Stimulated activated naive CD8-positive, alpha-beta T cell treated with anti-CD3 and anti-CD28 coated beads, Interleukin-15, amount 100 ng/mL, for 72 hours (primary cell): ENCODE measurements at regions not wholly inside any gene's neighbourhood (a gene's known extent, or its start where the extent isn't known, plus 50 kb on each side); places are given as distances from the start of the nearest gene placed in this dataset.

Experiments
- ATAC-seq: fragments of 150-1000 bp; cut with Tn5 transposase; 2 replicates; pipeline ENCODE4 v1.10.0; 2021; ENCODE audit warnings: mild to moderate bottlenecking, moderate library complexity
- DNase-seq, 2 donors: peaks; one replicate each; pipeline ENCODE4 v3.0.0; 2021 to 2022
- H3K27ac Mint-ChIP-seq, 2 donors: one replicate each; pipeline ENCODE4 v1.8.0; 2022; ENCODE audit warnings: mild to moderate bottlenecking in 2 of 2, mixed read lengths in 2 of 2, moderate library complexity in 2 of 2
- H3K27me3 Mint-ChIP-seq: one replicate; pipeline ENCODE4 v1.8.0; 2022; ENCODE audit warnings: mixed read lengths
- H3K4me1 Mint-ChIP-seq: one replicate; pipeline ENCODE4 v1.8.0; 2022; ENCODE audit warnings: mild to moderate bottlenecking, mixed read lengths
- H3K4me3 Mint-ChIP-seq, 2 donors: one replicate each; pipeline ENCODE4 v1.8.0; 2022; ENCODE audit warnings: mild to moderate bottlenecking in 2 of 2, mixed read lengths in 2 of 2, moderate library complexity in 1 of 2
- H3K9me3 Mint-ChIP-seq, 2 donors: one replicate each; pipeline ENCODE4 v1.8.0; 2022; ENCODE audit warnings: mixed read lengths in 2 of 2

DNA sequence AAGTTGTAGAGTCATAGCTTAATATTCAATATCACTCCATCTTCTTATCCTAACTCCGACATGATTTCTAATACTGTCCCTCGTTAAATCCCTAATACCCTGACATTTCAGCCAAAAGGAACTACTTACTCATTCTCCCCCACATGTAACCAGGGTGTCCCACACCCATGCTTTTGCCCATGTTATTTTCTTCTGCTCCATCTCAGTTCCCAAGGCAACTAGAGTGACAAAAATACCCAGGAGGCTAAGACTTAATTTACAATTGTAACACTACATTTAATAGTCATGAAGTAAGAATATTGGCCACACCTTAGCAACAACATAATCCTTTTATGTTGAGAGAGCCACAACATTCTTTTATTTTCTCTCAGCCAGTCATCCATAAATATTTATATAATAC, 248.5 kb upstream of the TGFBR2 start:
- Mint-ChIP-seq H3K9me3 (no peaks in the 10 kb centered on the region), H3K27me3 (no peaks in the 10 kb centered on the region), H3K4me3 (no peak overlapping the region), H3K27ac (no peak overlapping the region), H3K4me1 (peaks cover 50% of the 10 kb centered on the region)
- no peak for DNase-seq
- no peak for ATAC-seq

DNA sequence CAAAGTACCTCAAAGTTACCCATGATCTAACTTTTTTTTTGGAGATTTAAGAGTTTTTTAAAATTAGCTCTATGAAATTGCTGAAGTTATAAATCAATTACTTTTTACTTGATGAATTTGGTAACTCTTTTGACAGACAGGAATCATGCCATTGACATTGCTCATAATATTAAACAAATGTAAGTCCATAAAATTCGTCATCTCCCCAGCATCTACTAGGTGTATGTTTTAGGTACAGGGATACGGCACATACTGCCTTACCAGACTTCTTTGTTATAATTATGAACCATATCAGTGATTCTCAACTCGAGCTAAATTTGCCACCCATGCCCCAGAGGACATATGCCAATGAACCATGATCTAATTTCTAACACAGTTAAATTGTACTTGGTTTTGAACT, 247.5 kb upstream of the TGFBR2 start:
- Mint-ChIP-seq H3K4me3 (no peak overlapping the region), H3K27me3 (no peaks in the 10 kb centered on the region), H3K27ac (no peak overlapping the region), H3K4me1 (peaks cover 40% of the 10 kb centered on the region), H3K9me3 (no peaks in the 10 kb centered on the region)
- no peak for DNase-seq
- no peak for ATAC-seq

DNA sequence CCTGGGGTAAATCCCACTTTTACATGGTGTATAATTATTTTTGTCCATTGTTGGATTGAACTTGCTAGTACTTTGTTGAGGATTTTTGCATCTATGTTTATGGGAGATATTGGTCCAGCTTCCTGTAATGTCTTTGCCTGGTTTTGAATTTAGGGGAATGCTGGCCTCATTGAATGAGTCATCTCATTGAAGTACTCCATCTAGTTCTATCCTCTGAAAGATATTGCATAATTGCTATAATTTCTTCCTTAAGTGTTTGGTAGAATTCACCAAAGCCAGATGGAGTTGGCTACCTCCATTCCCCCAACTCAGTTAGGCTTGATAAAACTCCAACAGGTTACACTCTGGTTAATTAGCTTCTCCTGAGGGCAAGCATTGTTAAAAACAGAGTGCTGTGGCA, 237.4 kb upstream of the TGFBR2 start:
- Mint-ChIP-seq H3K9me3 (peaks cover 0 to 5% of the 10 kb centered on the region in 2 donors), H3K4me3 (no peak overlapping the region), H3K4me1 (peaks cover 5% of the 10 kb centered on the region), H3K27ac (no peak overlapping the region), H3K27me3 (no peaks in the 10 kb centered on the region)
- ATAC-seq (no peak), DNase-seq (no peak)

DNA sequence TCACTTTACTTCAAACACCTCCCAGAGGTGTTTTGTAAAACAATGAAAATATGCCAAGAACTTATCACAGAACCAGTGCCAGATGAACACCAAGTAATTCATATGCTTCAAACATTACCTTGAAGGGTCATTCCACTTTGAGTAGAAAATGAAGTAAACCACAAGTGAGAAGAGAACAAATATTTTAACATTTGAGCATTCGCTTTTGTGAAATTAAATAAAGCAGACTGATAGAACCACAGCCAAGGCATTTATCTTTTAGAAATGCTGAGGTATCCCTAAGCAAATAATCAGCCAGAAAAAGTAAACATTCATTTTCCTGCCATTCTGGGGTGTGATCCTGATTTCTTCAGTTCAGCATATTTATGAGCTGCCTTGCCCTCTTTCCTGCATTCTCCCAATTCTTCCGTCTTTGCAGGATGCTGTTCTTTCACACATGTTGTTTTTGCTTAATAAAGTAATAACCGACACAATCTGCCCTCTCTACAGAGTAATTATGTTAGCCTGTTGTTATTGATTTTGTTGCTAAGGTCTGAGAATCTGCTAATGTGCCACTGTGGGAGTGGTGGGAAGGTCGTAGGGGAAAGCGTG, 235.6 kb upstream of the TGFBR2 start:
- Mint-ChIP-seq H3K27ac (no peak overlapping the region), H3K4me3 (no peak overlapping the region), H3K9me3 (peaks cover 0 to 5% of the 10 kb centered on the region in 2 donors), H3K27me3 (no peaks in the 10 kb centered on the region), H3K4me1 (peaks cover 5% of the 10 kb centered on the region)
- DNase-seq (no peak), ATAC-seq (no peak)

DNA sequence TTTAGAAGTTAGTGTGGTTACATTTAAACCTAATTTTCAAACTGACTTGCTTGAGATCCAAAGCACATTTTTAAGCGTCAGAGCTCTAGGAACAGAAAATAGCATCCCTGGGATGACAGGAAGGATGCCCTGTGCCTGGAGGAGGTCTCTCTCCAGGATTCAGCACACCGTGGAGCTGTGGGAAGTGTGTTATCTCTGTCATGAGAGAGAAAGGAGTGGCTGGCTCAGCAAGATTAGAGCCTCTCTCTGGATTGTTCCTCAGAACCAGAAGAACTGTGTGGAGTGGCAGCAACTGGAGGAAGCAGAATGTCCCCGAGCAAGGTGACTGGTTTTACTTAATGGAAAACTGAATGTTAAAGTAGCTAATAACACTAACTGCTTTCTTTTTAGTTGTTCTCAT, 233.6 kb upstream of the TGFBR2 start:
- H3K9me3 Mint-ChIP-seq = peaks cover 0 to 5% of the 10 kb centered on the region in 2 donors
- no peak overlapping the region for H3K4me3 Mint-ChIP-seq
- H3K27ac Mint-ChIP-seq = no peak overlapping the region
- ATAC-seq (no peak), DNase-seq (no peak)
- peaks cover 5% of the 10 kb centered on the region for H3K4me1 Mint-ChIP-seq
- no peaks in the 10 kb centered on the region for H3K27me3 Mint-ChIP-seq

DNA sequence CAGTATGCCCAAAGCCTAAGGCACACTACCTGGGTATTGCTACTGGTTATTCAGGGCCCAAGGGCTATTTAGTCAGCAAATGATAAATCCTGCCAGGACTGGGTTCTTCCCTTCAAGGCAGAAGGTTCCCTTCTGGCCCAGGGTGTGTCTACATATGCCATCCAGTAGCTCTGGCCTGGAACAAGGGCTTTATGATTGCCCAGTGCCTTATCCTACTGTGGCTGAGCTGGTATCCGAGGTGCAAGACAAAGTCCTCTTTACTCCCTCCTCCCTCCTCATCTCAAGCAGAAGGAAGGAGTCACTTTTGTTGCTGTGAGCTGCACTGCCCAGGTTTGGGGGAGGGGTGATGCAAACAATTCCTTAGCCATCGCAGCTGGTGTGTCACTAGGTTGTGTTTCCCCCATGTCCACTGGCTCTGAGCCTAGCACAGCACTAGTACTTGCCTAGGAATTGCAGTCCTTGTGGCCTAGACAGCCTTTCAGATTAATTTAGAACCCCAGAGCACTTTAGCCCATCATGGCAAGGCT, 221.8 kb upstream of the TGFBR2 start:
- Mint-ChIP-seq H3K27me3 (no peaks in the 10 kb centered on the region), H3K9me3 (peaks cover 35 to 39% of the 10 kb centered on the region in 2 donors), H3K27ac (no peak overlapping the region), H3K4me3 (no peak overlapping the region), H3K4me1 (no peaks in the 10 kb centered on the region)
- ATAC-seq (no peak), DNase-seq (no peak)

DNA sequence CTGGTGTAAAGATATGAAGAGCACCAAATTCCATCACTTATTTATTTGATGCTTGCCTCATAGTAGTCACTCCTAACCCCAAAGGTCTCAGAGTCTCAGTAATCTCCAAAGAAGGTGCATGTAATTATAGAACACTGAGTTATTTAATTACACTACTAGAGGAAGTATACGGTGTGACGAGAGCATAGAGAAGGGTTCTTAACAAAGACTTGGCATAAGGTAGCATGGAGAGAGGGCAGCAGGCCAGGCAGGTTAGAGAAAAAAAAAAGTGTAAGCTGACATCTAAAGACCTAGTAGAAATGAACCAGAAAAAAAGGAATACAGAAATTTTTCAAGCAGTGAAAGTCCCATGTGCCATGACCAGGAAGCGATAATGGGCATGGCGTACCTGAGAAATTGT, 213.3 kb upstream of the TGFBR2 start:
- H3K4me3 Mint-ChIP-seq = no peak overlapping the region
- DNase-seq (no peak), ATAC-seq (no peak)
- peaks cover 10 to 25% of the 10 kb centered on the region in 2 donors for H3K9me3 Mint-ChIP-seq
- H3K27me3 Mint-ChIP-seq = no peaks in the 10 kb centered on the region
- H3K4me1 Mint-ChIP-seq = no peaks in the 10 kb centered on the region
- H3K27ac Mint-ChIP-seq = no peak overlapping the region

DNA sequence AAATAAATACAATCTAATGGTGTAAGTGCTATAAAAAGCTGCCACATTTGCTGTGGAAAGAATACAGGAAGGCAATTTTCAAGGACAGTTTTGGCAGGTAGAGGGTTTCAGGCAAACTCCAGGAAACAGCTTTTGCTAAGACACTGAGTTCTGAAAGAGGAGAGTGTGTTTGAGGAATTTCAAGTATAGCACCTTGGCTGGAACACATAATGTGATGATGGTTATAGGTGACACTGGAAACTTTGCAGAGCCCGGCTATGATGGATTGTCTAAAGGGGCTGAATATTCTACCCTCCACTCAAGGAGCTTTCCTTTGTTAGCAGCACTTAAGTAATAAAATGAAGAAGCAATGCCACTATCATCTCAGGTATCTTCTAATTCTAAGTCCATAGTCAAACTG, 209.4 kb upstream of the TGFBR2 start:
- no peak for DNase-seq
- Mint-ChIP-seq H3K4me1 (peaks cover 22% of the 10 kb centered on the region), H3K4me3 (no peak overlapping the region), H3K27me3 (no peaks in the 10 kb centered on the region), H3K27ac (no peak overlapping the region), H3K9me3 (peaks cover 10 to 19% of the 10 kb centered on the region in 2 donors)
- ATAC-seq = no peak

DNA sequence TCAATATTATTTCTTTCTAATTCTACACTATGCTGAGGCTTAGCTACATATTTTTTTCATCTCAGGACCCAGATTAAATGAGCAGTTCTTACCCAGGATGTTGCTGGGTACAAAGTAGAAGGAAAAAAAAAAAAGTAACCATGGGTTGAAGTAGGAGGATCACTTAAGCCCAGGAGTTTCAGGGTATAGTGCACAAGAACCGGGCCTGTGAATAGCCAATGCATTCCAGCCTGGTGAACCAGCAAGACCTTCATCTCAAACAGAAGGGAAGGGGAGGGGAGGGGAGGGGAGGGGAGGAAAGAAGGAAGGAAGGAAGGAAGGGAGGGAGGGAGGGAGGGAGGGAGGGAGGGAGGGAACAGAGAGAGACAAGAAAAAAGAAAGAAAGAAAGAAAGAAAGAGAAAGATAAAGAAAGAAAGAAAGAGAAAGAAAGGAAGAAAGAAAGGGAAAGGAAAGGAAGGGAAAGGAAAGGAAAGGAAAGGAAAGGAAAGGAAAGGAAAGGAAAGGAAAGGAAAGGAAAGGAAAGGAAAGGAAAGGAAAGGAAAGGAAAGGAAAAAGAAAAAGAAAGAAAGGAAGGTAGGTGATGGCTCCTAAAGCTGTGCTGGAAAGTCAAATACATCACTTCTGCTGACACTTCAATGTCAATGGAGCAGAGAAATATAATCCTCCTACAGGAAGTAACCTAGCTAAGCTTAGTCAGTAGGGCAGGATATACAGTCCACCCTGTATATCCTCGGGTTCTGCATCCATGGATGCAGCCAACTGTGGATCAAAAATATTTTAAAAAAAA, 206.8 kb upstream of the TGFBR2 start:
- peaks cover 2 to 5% of the 10 kb centered on the region in 2 donors for H3K9me3 Mint-ChIP-seq
- H3K4me3 Mint-ChIP-seq = no peak overlapping the region
- peaks cover 24% of the 10 kb centered on the region for H3K4me1 Mint-ChIP-seq
- H3K27me3 Mint-ChIP-seq = no peaks in the 10 kb centered on the region
- H3K27ac Mint-ChIP-seq = no peak overlapping the region
- DNase-seq (no peak), ATAC-seq (no peak)

DNA sequence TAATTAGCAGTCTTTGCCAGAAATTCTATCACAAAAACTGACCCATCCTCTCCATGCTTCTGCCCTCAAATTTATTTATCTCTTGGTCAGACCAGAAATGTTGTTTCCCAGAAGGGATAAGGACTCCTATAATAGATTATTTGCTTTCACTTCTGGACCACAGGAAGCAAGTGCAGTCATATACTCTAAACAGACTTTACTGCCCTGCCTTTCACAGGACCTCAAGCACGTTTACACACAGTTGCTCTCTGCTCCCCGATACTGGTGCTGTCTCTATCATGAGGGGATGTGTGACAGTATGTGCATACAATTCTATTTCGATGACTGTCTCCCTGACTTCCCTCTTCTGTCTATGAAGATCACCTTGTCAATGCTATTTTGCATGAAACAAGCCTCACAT, 205.5 kb upstream of the TGFBR2 start:
- DNase-seq (no peak), ATAC-seq (peak; percentile 39)
- Mint-ChIP-seq H3K27ac (no peak overlapping the region), H3K4me3 (no peak overlapping the region), H3K4me1 (peaks cover 24% of the 10 kb centered on the region), H3K9me3 (no peaks in the 10 kb centered on the region), H3K27me3 (no peaks in the 10 kb centered on the region)

DNA sequence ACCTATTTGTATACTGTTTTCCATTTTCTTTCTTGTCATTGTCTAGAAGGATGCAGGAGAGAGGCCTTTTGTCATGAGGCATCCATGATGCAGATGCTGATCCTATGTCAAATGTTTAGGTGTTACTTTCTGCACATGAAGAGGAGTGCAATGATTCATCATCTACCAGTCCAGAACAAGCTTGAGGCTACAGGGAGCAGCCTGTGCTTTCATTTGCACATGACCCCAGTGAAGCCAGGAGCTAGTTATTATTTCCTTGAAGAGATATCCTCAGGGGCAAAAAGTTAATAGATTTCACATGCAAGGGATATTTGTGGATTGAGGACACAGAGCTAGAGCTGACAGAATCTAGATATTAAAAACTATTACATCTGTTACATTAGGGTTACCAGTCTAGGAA, 204.4 kb upstream of the TGFBR2 start:
- no peak overlapping the region for H3K4me3 Mint-ChIP-seq
- ATAC-seq = peak; percentile 61

DNA sequence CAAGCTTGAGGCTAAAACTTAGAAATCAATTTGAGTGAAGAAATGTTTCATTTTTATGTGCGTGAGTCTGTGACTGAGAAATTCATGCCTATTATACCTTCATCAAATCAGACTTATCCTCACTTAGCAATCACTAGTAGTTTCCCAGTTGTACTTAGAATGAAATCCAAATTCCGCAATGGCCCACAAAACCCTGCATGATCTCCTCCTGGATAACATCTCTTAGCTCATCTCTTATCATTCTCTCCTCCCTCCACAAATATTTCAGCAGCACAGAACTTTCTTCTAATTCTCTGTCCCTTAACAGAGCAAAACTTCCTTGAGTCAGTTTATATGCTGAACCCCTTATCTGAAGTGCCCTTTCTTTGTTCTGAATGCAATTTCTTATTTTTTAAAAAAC, 198.8 kb upstream of the TGFBR2 start:
- H3K27ac Mint-ChIP-seq = no peak overlapping the region

More for the DNA sequence above, 204.4 kb upstream of the TGFBR2 start:
- Mint-ChIP-seq H3K9me3 (peaks cover 0 to 5% of the 10 kb centered on the region in 2 donors), H3K4me1 (peaks cover 24% of the 10 kb centered on the region), H3K27ac (peak overlapping the region in 1 of 2 donors; percentile 69), H3K27me3 (no peaks in the 10 kb centered on the region)
- DNase-seq = no peak

DNA sequence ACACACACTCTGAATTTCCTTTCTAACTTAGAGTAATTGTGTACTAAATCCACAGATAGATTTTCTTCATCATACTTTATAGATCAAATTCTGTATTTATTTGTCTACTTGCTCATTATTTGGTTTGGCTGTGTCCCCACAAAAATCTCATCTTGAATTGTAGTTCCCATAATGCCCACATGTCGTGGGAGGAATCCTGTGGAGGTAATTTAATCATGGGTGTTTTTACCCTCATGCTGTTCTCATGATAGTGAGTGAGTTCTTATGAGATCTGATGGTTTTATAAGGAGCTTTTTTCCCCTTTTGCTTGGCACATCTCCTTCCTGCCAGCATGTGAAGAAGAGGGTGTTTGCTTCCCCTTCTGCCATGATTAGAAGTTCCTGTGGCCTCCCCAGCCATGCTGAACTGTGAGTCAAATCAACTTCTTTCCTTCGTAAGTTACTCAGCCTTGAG, 198.3 kb upstream of the TGFBR2 start:
- no peak overlapping the region for H3K27ac Mint-ChIP-seq
- DNase-seq (no peak), ATAC-seq (no peak)
- no peaks in the 10 kb centered on the region for H3K27me3 Mint-ChIP-seq
- H3K9me3 Mint-ChIP-seq = peaks cover 12 to 20% of the 10 kb centered on the region in 2 donors
- H3K4me1 Mint-ChIP-seq = no peaks in the 10 kb centered on the region
- H3K4me3 Mint-ChIP-seq = no peak overlapping the region

More for the DNA sequence above, 198.8 kb upstream of the TGFBR2 start:
- H3K9me3 Mint-ChIP-seq = peaks cover 12 to 20% of the 10 kb centered on the region in 2 donors
- ATAC-seq (no peak), DNase-seq (no peak)
- no peaks in the 10 kb centered on the region for H3K27me3 Mint-ChIP-seq
- H3K4me1 Mint-ChIP-seq = no peaks in the 10 kb centered on the region
- no peak overlapping the region for H3K4me3 Mint-ChIP-seq

DNA sequence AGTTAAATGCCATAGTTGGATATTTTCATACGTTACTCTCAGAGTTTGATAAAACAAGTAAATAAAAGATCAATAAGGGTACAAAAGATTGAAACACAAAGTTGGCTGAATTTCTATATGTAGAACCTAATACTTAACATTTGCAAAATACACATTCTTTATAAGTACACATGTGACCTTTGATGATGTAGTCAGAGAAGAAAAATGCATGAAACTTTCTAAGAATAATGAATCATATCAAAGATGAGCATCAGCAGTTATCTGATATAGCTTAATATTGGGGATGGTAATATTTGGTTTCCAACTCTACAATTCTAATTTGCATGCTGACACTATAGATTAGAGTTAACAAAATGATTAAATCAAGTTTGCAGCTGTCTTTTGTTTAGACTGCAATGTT, 188.0 kb upstream of the TGFBR2 start:
- H3K27me3 Mint-ChIP-seq = no peaks in the 10 kb centered on the region
- H3K4me3 Mint-ChIP-seq = no peak overlapping the region
- no peak overlapping the region for H3K27ac Mint-ChIP-seq
- H3K4me1 Mint-ChIP-seq = no peaks in the 10 kb centered on the region
- peaks cover 7 to 14% of the 10 kb centered on the region in 2 donors for H3K9me3 Mint-ChIP-seq
- DNase-seq = no peak
- no peak for ATAC-seq

DNA sequence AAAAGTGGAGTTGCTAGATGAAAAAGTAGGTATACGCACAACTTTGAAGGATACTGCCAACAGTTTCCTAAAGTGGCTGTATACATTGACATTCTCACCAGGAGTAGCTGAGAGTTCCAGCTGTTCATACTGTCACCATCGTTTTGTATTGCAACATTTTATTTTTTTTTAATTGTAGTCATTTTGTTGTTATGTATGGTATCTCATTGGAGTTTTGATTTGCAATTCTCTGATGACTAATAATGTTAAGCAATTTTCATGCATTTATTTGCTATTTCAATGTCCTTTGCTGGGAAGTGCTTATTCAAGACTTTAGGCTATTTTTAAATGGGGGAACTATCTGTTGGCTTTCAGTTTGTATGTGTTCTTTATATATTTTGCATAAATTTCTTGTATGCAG, 185.1 kb upstream of the TGFBR2 start:
- no peak overlapping the region for H3K27ac Mint-ChIP-seq
- DNase-seq = no peak
- no peaks in the 10 kb centered on the region for H3K4me1 Mint-ChIP-seq
- peaks cover 7 to 14% of the 10 kb centered on the region in 2 donors for H3K9me3 Mint-ChIP-seq
- ATAC-seq = no peak
- H3K27me3 Mint-ChIP-seq = no peaks in the 10 kb centered on the region
- H3K4me3 Mint-ChIP-seq = no peak overlapping the region

DNA sequence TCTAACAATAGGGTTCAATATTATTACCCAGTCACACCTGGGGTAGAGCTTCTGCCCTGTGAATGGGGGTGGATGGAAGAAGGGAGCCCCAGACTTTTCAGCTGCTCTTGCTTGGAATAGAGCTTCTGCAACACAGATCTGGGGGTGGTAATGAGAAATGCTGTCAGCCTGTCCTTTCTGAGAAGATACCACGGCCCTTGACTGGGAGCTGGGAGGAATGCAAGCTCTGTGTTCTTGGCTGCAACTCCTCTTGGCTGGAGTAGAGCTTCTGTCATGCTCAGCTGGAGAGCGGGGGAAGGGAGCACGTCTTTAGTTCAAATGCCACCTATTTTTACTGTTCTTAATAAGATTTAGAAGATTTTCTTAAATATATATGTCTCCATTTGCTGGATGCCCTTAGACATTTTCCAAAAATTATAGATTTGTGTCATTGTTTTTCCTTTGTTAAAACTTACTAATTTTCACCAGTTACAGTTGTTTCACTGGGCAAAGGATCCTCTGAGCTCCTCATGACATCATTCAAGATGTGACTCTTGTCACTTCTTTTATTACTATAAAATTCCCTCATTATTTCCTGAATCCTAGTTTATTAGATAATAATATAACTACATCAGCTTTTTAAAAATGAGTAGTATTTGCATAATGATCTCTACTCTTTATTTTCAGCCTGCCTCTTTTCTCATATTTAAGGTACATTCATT, 180.0 kb upstream of the TGFBR2 start:
- DNase-seq = no peak
- H3K4me1 Mint-ChIP-seq = no peaks in the 10 kb centered on the region
- no peak overlapping the region for H3K27ac Mint-ChIP-seq
- no peaks in the 10 kb centered on the region for H3K27me3 Mint-ChIP-seq
- ATAC-seq = no peak
- no peak overlapping the region for H3K4me3 Mint-ChIP-seq
- H3K9me3 Mint-ChIP-seq = peaks cover 7 to 11% of the 10 kb centered on the region in 2 donors
